ENCODE measurements at regions not wholly inside any gene's neighbourhood (a gene's known extent, or its start where the extent isn't known, plus 50 kb on each side); places are given as distances from the start of the nearest gene placed in this dataset.

DNA sequence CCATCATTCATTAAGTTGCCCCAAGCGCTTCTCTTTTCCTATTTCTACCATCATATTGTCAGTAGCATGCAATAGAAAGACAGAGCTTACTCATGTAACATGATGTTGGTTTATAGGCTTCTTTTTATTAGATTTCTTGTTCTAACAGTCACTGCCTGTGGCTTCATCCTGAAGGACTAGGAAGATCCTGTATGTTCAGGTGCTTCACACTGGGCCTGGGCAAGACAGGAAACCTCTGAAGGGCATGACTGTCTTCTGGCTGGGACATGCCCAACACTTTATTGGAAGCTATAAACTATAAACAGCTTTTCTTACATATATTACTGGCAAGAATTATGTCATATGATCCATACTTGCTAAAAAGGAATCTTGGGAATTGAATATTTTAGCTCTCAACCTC, 258.4 kb upstream of the AKR1E2 start:
- whole genome bisulfite sequencing (ENCODE audit: low lambda C conversion rate, missing lambda C conversion rate), result 94% methylated on average over 1 of the region's 1 CpG
- H3K27ac ChIP-seq, result no peak overlapping the region

DNA sequence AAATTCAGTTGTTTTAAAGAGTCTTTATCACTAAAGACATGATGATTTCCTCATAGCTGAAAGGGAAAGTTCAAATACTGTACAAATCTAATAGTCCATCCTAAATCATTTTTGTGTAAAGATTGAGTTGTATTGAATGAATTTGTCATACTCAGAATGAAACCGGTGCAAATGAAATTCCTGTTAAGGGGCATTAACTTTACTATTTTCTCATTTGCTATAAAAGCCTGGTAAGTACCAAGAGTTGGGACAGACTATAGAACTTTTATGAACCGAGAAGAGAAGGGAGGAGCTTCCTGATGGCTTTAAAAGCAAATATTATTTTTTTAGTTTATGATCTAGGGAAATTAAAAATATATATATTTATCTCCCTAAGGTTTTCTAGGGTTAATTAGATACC, 260.0 kb upstream of the AKR1E2 start:
- Histone ChIP-seq H3K9me2 (replicated peaks; ENCODE audit: insufficient read depth) (no peaks in the 10 kb centered on the region), H4K20me1 (ENCODE audit: insufficient read depth, poor library complexity, severe bottlenecking) (no peaks in the 10 kb centered on the region), H3K4me3 (no peak overlapping the region), H3K36me3 (replicated peaks; ENCODE audit: insufficient read depth, low read depth) (no peaks in the 10 kb centered on the region), H3K4me1 (ENCODE audit: insufficient read depth) (no peaks in the 10 kb centered on the region), H3K27me3 (no peaks in the 10 kb centered on the region), H3K9me3 (ENCODE audit: low read depth) (no peaks in the 10 kb centered on the region), H3K79me2 (no peaks in the 10 kb centered on the region), H3K27ac (no peak overlapping the region), H2AFZ (no peak overlapping the region), H3K4me2 (no peak overlapping the region)
- DNase-seq (ENCODE audit: low spot score), result no peak
- TF ChIP-seq, protein P1, sequence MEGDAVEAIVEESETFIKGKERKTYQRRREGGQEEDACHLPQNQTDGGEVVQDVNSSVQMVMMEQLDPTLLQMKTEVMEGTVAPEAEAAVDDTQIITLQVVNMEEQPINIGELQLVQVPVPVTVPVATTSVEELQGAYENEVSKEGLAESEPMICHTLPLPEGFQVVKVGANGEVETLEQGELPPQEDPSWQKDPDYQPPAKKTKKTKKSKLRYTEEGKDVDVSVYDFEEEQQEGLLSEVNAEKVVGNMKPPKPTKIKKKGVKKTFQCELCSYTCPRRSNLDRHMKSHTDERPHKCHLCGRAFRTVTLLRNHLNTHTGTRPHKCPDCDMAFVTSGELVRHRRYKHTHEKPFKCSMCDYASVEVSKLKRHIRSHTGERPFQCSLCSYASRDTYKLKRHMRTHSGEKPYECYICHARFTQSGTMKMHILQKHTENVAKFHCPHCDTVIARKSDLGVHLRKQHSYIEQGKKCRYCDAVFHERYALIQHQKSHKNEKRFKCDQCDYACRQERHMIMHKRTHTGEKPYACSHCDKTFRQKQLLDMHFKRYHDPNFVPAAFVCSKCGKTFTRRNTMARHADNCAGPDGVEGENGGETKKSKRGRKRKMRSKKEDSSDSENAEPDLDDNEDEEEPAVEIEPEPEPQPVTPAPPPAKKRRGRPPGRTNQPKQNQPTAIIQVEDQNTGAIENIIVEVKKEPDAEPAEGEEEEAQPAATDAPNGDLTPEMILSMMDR (IDR thresholded peaks at IDR 0.05; ENCODE audit: poor library complexity), result no peak
- TF ChIP-seq EZH2 (IDR thresholded peaks at IDR 0.05; ENCODE audit: borderline replicate concordance) (no peak), EZH2phosphoT487 (IDR thresholded peaks at IDR 0.05; ENCODE audit: low read depth, severe bottlenecking, unreplicated experiment) (no peak)
- 79% methylated on average over 2 of the region's 2 CpGs for WGBS (ENCODE audit: low lambda C conversion rate, missing lambda C conversion rate)

More for the DNA sequence above, 258.4 kb upstream of the AKR1E2 start:
- Histone ChIP-seq H3K4me3 (no peak overlapping the region), H3K79me2 (no peaks in the 10 kb centered on the region), H4K20me1 (ENCODE audit: insufficient read depth, poor library complexity, severe bottlenecking) (no peaks in the 10 kb centered on the region), H3K4me2 (no peak overlapping the region), H3K9me3 (ENCODE audit: low read depth) (no peaks in the 10 kb centered on the region), H3K36me3 (replicated peaks; ENCODE audit: insufficient read depth, low read depth) (no peaks in the 10 kb centered on the region), H3K27me3 (no peaks in the 10 kb centered on the region), H2AFZ (no peak overlapping the region), H3K4me1 (ENCODE audit: insufficient read depth) (no peaks in the 10 kb centered on the region), H3K9me2 (replicated peaks; ENCODE audit: insufficient read depth) (no peaks in the 10 kb centered on the region)
- DNase-seq (ENCODE audit: low spot score), result no peak
- TF ChIP-seq EZH2 (IDR thresholded peaks at IDR 0.05; ENCODE audit: borderline replicate concordance), result no peak
- TF ChIP-seq EZH2phosphoT487 (IDR thresholded peaks at IDR 0.05; ENCODE audit: low read depth, severe bottlenecking, unreplicated experiment), result no peak
- TF ChIP-seq, protein P1 (IDR thresholded peaks at IDR 0.05; ENCODE audit: poor library complexity), result no peak

- H4K20me1 ChIP-seq (ENCODE audit: insufficient read depth, poor library complexity, severe bottlenecking), result no peaks in the 10 kb centered on the region
- H3K9me2 ChIP-seq (replicated peaks; ENCODE audit: insufficient read depth), result no peaks in the 10 kb centered on the region
- no peak overlapping the region for H3K4me3 ChIP-seq
- H2AFZ ChIP-seq, result no peak overlapping the region
- WGBS (ENCODE audit: low lambda C conversion rate, missing lambda C conversion rate), result 94% methylated on average over 5 of the region's 5 CpGs
- H3K27ac ChIP-seq, result no peak overlapping the region
- DNase-seq (ENCODE audit: low spot score), result no peak
- no peaks in the 10 kb centered on the region for H3K9me3 ChIP-seq (ENCODE audit: low read depth)
- H3K36me3 ChIP-seq (replicated peaks; ENCODE audit: insufficient read depth, low read depth), result no peaks in the 10 kb centered on the region
- no peak overlapping the region for H3K4me2 ChIP-seq
- no peaks in the 10 kb centered on the region for H3K27me3 ChIP-seq
- no peaks in the 10 kb centered on the region for H3K4me1 ChIP-seq (ENCODE audit: insufficient read depth)
- H3K79me2 ChIP-seq, result no peaks in the 10 kb centered on the region
- no peak for TF ChIP-seq EZH2phosphoT487 (IDR thresholded peaks at IDR 0.05; ENCODE audit: low read depth, severe bottlenecking, unreplicated experiment)
- TF ChIP-seq, protein P1 (IDR thresholded peaks at IDR 0.05; ENCODE audit: poor library complexity), result no peak
- no peak for TF ChIP-seq EZH2 (IDR thresholded peaks at IDR 0.05; ENCODE audit: borderline replicate concordance)
Measured at GRCh38 chr10:4561296-4561695, 264.7 kb upstream of the AKR1E2 start.

- Histone ChIP-seq H2AFZ (no peak overlapping the region), H3K4me1 (ENCODE audit: insufficient read depth) (no peaks in the 10 kb centered on the region), H4K20me1 (ENCODE audit: insufficient read depth, poor library complexity, severe bottlenecking) (no peaks in the 10 kb centered on the region), H3K36me3 (replicated peaks; ENCODE audit: insufficient read depth, low read depth) (no peaks in the 10 kb centered on the region), H3K9me3 (ENCODE audit: low read depth) (no peaks in the 10 kb centered on the region), H3K27ac (no peak overlapping the region), H3K4me2 (no peak overlapping the region), H3K9me2 (replicated peaks; ENCODE audit: insufficient read depth) (no peaks in the 10 kb centered on the region), H3K79me2 (no peaks in the 10 kb centered on the region), H3K27me3 (no peaks in the 10 kb centered on the region), H3K4me3 (no peak overlapping the region)
- DNase-seq (ENCODE audit: low spot score), result no peak
- no peak for TF ChIP-seq EZH2phosphoT487 (IDR thresholded peaks at IDR 0.05; ENCODE audit: low read depth, severe bottlenecking, unreplicated experiment)
- no peak for TF ChIP-seq EZH2 (IDR thresholded peaks at IDR 0.05; ENCODE audit: borderline replicate concordance)
- TF ChIP-seq, protein P1 (IDR thresholded peaks at IDR 0.05; ENCODE audit: poor library complexity), result no peak
- 93% methylated on average over 13 of the region's 13 CpGs for WGBS (ENCODE audit: low lambda C conversion rate, missing lambda C conversion rate)
Measured at GRCh38 chr10:4557469-4557868, 268.5 kb upstream of the AKR1E2 start.
